Astrocyte (in vitro differentiated cells and primary cell): ENCODE measurements at regions not wholly inside any gene's neighbourhood (a gene's known extent, or its start where the extent isn't known, plus 50 kb on each side); places are given as distances from the start of the nearest gene placed in this dataset.
A peak's percentile ranks its signal among the peaks of the same experiment; 100 is the strongest.

Experiments used
- DNase-seq: peaks from one replicate; pipeline ENCODE4 v3.0.0-alpha.2; 2010; ENCODE audit warnings: low read depth
- FAIRE-seq: peaks from 2 replicates; lab custom pipeline; 2011; peaks lifted over from hg19 to GRCh38; lab: Jason Lieb, UNC
- H2AFZ ChIP-seq: 2 replicates; pipeline ENCODE4 v1.6.0; 2012; ENCODE audit warnings: low read depth, low read length, inconsistent platforms
- H3K27ac ChIP-seq: 2 replicates; pipeline ENCODE4 v1.5.1; 2011; ENCODE audit warnings: low read depth, low read length, inconsistent platforms
- H3K27me3 ChIP-seq: 2 replicates; pipeline ENCODE4 v1.6.0; 2011; ENCODE audit warnings: low read length, inconsistent platforms; ENCODE audit not compliant: insufficient read depth
- H3K36me3 ChIP-seq: 2 replicates; pipeline ENCODE4 v1.5.1; 2011; ENCODE audit warnings: low read length, inconsistent platforms; ENCODE audit not compliant: insufficient read depth
- H3K4me1 ChIP-seq: 2 replicates; pipeline ENCODE4 v1.5.1; 2011; ENCODE audit warnings: low read length, inconsistent platforms; ENCODE audit not compliant: insufficient read depth
- H3K4me2 ChIP-seq: 2 replicates; pipeline ENCODE4 v1.6.0; 2012; ENCODE audit warnings: low read length, inconsistent platforms
- H3K4me3 ChIP-seq: 2 replicates; pipeline ENCODE4 v1.5.1; 2011; ENCODE audit warnings: low read depth, mild to moderate bottlenecking, low read length, inconsistent platforms; ENCODE audit not compliant: insufficient read depth
- H3K79me2 ChIP-seq: 2 replicates; pipeline ENCODE4 v1.6.0; 2012; ENCODE audit warnings: mild to moderate bottlenecking, low read length, inconsistent platforms; ENCODE audit not compliant: insufficient read depth
- H3K9ac ChIP-seq: 2 replicates; pipeline ENCODE4 v1.6.0; 2012; ENCODE audit warnings: mild to moderate bottlenecking, low read length, inconsistent platforms
- H3K9me3 ChIP-seq: 2 replicates; pipeline ENCODE4 v1.5.1; 2012; ENCODE audit warnings: low read depth, mild to moderate bottlenecking, low read length, inconsistent platforms; ENCODE audit not compliant: insufficient read depth
- H4K20me1 ChIP-seq: 2 replicates; pipeline ENCODE4 v1.6.0; 2012; ENCODE audit warnings: low read length, inconsistent platforms; ENCODE audit not compliant: insufficient read depth
- H3K27ac Mint-ChIP-seq: one replicate; pipeline ENCODE4 v1.8.0; 2021; ENCODE audit warnings: mild to moderate bottlenecking, mixed read lengths; ENCODE audit not compliant: unreplicated experiment
- H3K27me3 Mint-ChIP-seq: one replicate; pipeline ENCODE4 v1.8.0; 2021; ENCODE audit warnings: low read depth, mixed read lengths; ENCODE audit not compliant: unreplicated experiment
- H3K36me3 Mint-ChIP-seq: one replicate; pipeline ENCODE4 v1.8.0; 2021; ENCODE audit warnings: low read depth, mixed read lengths; ENCODE audit not compliant: unreplicated experiment
- H3K4me1 Mint-ChIP-seq: one replicate; pipeline ENCODE4 v1.8.0; 2021; ENCODE audit warnings: low read depth, mixed read lengths; ENCODE audit not compliant: unreplicated experiment
- H3K4me3 Mint-ChIP-seq: one replicate; pipeline ENCODE4 v1.8.0; 2021; ENCODE audit warnings: mild to moderate bottlenecking, moderate library complexity, mixed read lengths; ENCODE audit not compliant: unreplicated experiment
- H3K9me3 Mint-ChIP-seq: one replicate; pipeline ENCODE4 v1.8.0; 2021; ENCODE audit warnings: mild to moderate bottlenecking, mixed read lengths; ENCODE audit not compliant: unreplicated experiment
- CTCF ChIP-seq: IDR thresholded peaks from 2 replicates; pipeline ENCODE4 v1.5.1; 2011; ENCODE audit warnings: low read depth, mild to moderate bottlenecking, inconsistent platforms, low read length, moderate library complexity; ENCODE audit not compliant: insufficient read depth
- EZH2 ChIP-seq: IDR thresholded peaks from 2 replicates; pipeline ENCODE4 v1.6.1; 2012; ENCODE audit warnings: mild to moderate bottlenecking, low read length, inconsistent platforms; ENCODE audit not compliant: insufficient read depth

GRCh38 chr3:193869221-193870201 lies 266.4 kb upstream of the HES1 start:
- H3K4me1 Mint-ChIP-seq: peaks cover 48% of the 10 kb centered on the region
- Histone ChIP-seq H3K27ac (peak overlapping the region; percentile 64), H3K4me1 (peaks cover 43% of the 10 kb centered on the region), H3K4me2 (peak overlapping the region; percentile 74), H3K36me3 (no peaks in the 10 kb centered on the region), H3K27me3 (peaks cover 2% of the 10 kb centered on the region), H2AFZ (peak overlapping the region; percentile 47), H3K9me3 (no peaks in the 10 kb centered on the region), H3K9ac (peak overlapping the region; percentile 51), H4K20me1 (no peaks in the 10 kb centered on the region), H3K79me2 (no peaks in the 10 kb centered on the region), H3K4me3 (no peak overlapping the region)
- TF ChIP-seq EZH2 (no peak), CTCF (no peak)
- H3K27me3 Mint-ChIP-seq: peaks cover 43% of the 10 kb centered on the region
- DNase-seq: peak; percentile 91
- peak overlapping the region; percentile 85 for H3K27ac Mint-ChIP-seq
- peaks cover 2% of the 10 kb centered on the region for H3K36me3 Mint-ChIP-seq
- peaks cover 13% of the 10 kb centered on the region for H3K9me3 Mint-ChIP-seq
- no peak for FAIRE-seq
- H3K4me3 Mint-ChIP-seq: no peak overlapping the region

- peaks cover 10% of the 10 kb centered on the region for H3K27me3 ChIP-seq
- Mint-ChIP-seq H3K4me3 (no peak overlapping the region), H3K36me3 (peaks cover 2% of the 10 kb centered on the region), H3K27ac (no peak overlapping the region), H3K27me3 (peaks cover 46% of the 10 kb centered on the region), H3K9me3 (peaks cover 13% of the 10 kb centered on the region), H3K4me1 (peaks cover 46% of the 10 kb centered on the region)
- no peak for DNase-seq
- no peaks in the 10 kb centered on the region for H3K9me3 ChIP-seq
- H3K4me2 ChIP-seq: peak overlapping the region; percentile 74
- TF ChIP-seq EZH2 (no peak), CTCF (no peak)
- peak overlapping the region; percentile 49 for H3K27ac ChIP-seq
- no peak overlapping the region for H3K9ac ChIP-seq
- H3K79me2 ChIP-seq: no peaks in the 10 kb centered on the region
- FAIRE-seq: no peak
- no peak overlapping the region for H3K4me3 ChIP-seq
- no peak overlapping the region for H2AFZ ChIP-seq
- H4K20me1 ChIP-seq: no peaks in the 10 kb centered on the region
- peaks cover 43% of the 10 kb centered on the region for H3K4me1 ChIP-seq
- no peaks in the 10 kb centered on the region for H3K36me3 ChIP-seq
Observed at GRCh38 chr3:193870376-193871219, 265.4 kb upstream of the HES1 start.
